ENCODE measurements at regions not wholly inside any gene's neighbourhood (a gene's known extent, or its start where the extent isn't known, plus 50 kb on each side); places are given as distances from the start of the nearest gene placed in this dataset.

- no peaks in the 10 kb centered on the region for H3K9me1 ChIP-seq (ENCODE audit: insufficient read depth, low read length)
- no peak overlapping the region for H4K5ac ChIP-seq (ENCODE audit: low read depth, low read length)
- dilution Hi-C loops (cut with HindIII; ENCODE audit: low sequenced_read_pairs, unreplicated experiment) (no loop called here), in situ Hi-C loops (cut with MboI; ENCODE audit: low sequenced_read_pairs) (no loop called here), intact Hi-C loops (cut with micrococcal nuclease) (no loop called here)
- no peak overlapping the region for H2AK9ac ChIP-seq (replicated peaks; ENCODE audit: low read depth, low read length, poor library complexity)
- H3K56ac ChIP-seq (ENCODE audit: extremely low read depth, insufficient read depth, low read length), result no peak overlapping the region
- H3K79me1 ChIP-seq (ENCODE audit: low read depth in 1 of 2, low read length in 2 of 2), result no peaks in the 10 kb centered on the region
- no peak overlapping the region for H3K4me3 ChIP-seq (ENCODE audit: insufficient read depth, low read depth, low read length)
- no TSS peak for BruUV-seq (replicated peaks)
- H3K36me3 ChIP-seq (ENCODE audit: control insufficient read depth, insufficient read depth, low read length), result no peaks in the 10 kb centered on the region
- no peak overlapping the region for H3K23ac ChIP-seq (ENCODE audit: low read depth, low read length)
- H3K4me2 ChIP-seq (ENCODE audit: low read depth, low read length), result no peak overlapping the region
- H4K20me1 ChIP-seq (ENCODE audit: insufficient read depth, low read length), result no peaks in the 10 kb centered on the region
- ChIA-PET CTCF (interaction anchor here (0.9 to 2.2 kb wide), 3 partner anchors 10 to 90 kb away, joined by 3 to 5 read pairs (median 3); no protein-coding TSS in a partner anchor), POLR2A (ENCODE audit: unreplicated experiment) (no interaction called here)
- H4K91ac ChIP-seq (ENCODE audit: insufficient read depth, low read depth, low read length), result no peak overlapping the region
- 60% methylated on average over 2 of the region's 7 CpGs; no CpG with 5 or more reads in 1 of the 2 experiments for WGBS, 2 experiments (ENCODE audit: extremely low coverage in 2 of 2, insufficient read length in 1 of 2)
- no peak overlapping the region for H2BK15ac ChIP-seq (ENCODE audit: low read depth, low read length)
- no peak overlapping the region for H3K18ac ChIP-seq (ENCODE audit: low read depth, low read length)
- H2AK5ac ChIP-seq (ENCODE audit: low read depth, low read length), result no peak overlapping the region
- no peak overlapping the region for H3K27ac ChIP-seq (ENCODE audit: insufficient read depth, low read length)
- no peaks in the 10 kb centered on the region for H3K27me3 ChIP-seq (ENCODE audit: control insufficient read depth, insufficient read depth, low read length)
- no peak for TF ChIP-seq SMC3 (IDR thresholded peaks at IDR 0.05; ENCODE audit: low read depth, low read length)
- TF ChIP-seq RAD21 (IDR thresholded peaks at IDR 0.05; ENCODE audit: low read length), result no peak
- no peak for TF ChIP-seq CTCF (conservative IDR thresholded peaks at IDR 0.05; ENCODE audit: low read depth, low read length)
- TF ChIP-seq NFE2L2 (IDR thresholded peaks at IDR 0.05; ENCODE audit: low read depth, low read length), result no peak
- TF ChIP-seq RCOR1 (IDR thresholded peaks at IDR 0.05; ENCODE audit: insufficient replicate concordance, low read length), result no peak
- no peak for TF ChIP-seq USF2 (IDR thresholded peaks at IDR 0.05; ENCODE audit: low read depth, low read length)
- TF ChIP-seq MAFK (IDR thresholded peaks at IDR 0.05; ENCODE audit: low read depth, low read length), result no peak
- no peak for TF ChIP-seq CHD1 (IDR thresholded peaks at IDR 0.05; ENCODE audit: low read depth, low read length)
- TF ChIP-seq RFX5 (IDR thresholded peaks at IDR 0.05; ENCODE audit: low read depth, low read length), result no peak
- no peak for TF ChIP-seq ELK1 (IDR thresholded peaks at IDR 0.05; ENCODE audit: borderline replicate concordance, low read depth, low read length)
- TF ChIP-seq MAZ (IDR thresholded peaks at IDR 0.05; ENCODE audit: borderline replicate concordance, low read depth, low read length), result no peak
- TF ChIP-seq BHLHE40 (IDR thresholded peaks at IDR 0.05; ENCODE audit: low read depth, low read length), result no peak
- TF ChIP-seq POLR2A (IDR thresholded peaks at IDR 0.05; ENCODE audit: low read depth, low read length), result no peak
- no peak overlapping the region for H4K8ac ChIP-seq (ENCODE audit: low read depth in 2 of 2, low read length in 2 of 2)
- no peak overlapping the region for H2BK20ac ChIP-seq (ENCODE audit: low read depth, low read length)
- H3K9ac ChIP-seq (ENCODE audit: low read depth, low read length), result no peak overlapping the region
- H2BK120ac ChIP-seq (ENCODE audit: low read depth, low read length), result no peak overlapping the region
- no peak overlapping the region for H3K14ac ChIP-seq (replicated peaks; ENCODE audit: low read depth, low read length)
- no peaks in the 10 kb centered on the region for H3K4me1 ChIP-seq (ENCODE audit: control insufficient read depth, insufficient read depth, low read length)
- peak overlapping the region; percentile 49 for H2AFZ ChIP-seq (replicated peaks; ENCODE audit: low read length, poor library complexity)
- no peak; the same call in 1 of the 2 replicates for ATAC-seq (ENCODE audit: low read depth)
- H3K9me3 ChIP-seq (ENCODE audit: control insufficient read depth, insufficient read depth, low read length), result no peaks in the 10 kb centered on the region
- DNase-seq, result no peak
- no peak overlapping the region for H2BK5ac ChIP-seq (ENCODE audit: low read depth, low read length, poor library complexity, severe bottlenecking)
- H3K4ac ChIP-seq (ENCODE audit: low read depth, low read length), result no peak overlapping the region
Observed at GRCh38 chr1:171403393-171403792, 81.9 kb upstream of the PRRC2C start.

Data from IMR-90 (cell line).